Stimulated activated CD8-positive, alpha-beta memory T cell treated with anti-CD3 and anti-CD28 coated beads, Interleukin-15, amount 100 ng/mL, for 1 hour (primary cell): ENCODE measurements at regions not wholly inside any gene's neighbourhood (a gene's known extent, or its start where the extent isn't known, plus 50 kb on each side); places are given as distances from the start of the nearest gene placed in this dataset.

Experiments used
- DNase-seq: peaks from one replicate; pipeline ENCODE4 v3.0.0-alpha.2; 2020; ENCODE audit warnings: low read depth

GRCh38 chr14:71498212-71498611 lies 434.0 kb upstream of the RGS6 start:
- DNase-seq = no peak

DNA sequence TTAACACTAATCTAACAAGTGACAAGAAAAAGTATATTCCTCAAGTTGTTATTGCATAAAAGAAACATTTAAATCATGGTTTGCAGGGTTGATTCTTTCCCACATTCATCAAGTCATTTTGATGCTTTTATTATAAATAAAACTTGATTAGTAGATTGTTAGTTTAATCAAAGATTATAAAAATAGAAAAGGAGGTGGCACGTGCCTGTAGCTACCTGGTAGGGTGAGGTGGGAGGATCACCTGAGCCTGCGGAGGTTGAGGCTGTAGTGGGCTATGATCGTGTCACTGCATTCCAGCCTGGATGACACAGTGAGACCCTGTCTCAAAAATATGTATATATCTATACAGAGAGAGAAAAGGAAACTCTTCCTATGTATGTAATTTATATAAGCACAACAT lies 433.2 kb upstream of the RGS6 start:
- DNase-seq = no peak

- no peak for DNase-seq
These were observed 424.5 kb upstream of the RGS6 start for GRCh38 chr14:71507681-71508080.

GRCh38 chr14:71508901-71509300 lies 423.3 kb upstream of the RGS6 start:
- no peak for DNase-seq

GRCh38 chr14:71511152-71511551 lies 421.1 kb upstream of the RGS6 start:
- DNase-seq = no peak

GRCh38 chr14:71514941-71515919 lies 417.0 kb upstream of the RGS6 start:
- no peak for DNase-seq

- no peak for DNase-seq
These were observed 410.7 kb upstream of the RGS6 start for GRCh38 chr14:71521238-71522135.

DNA sequence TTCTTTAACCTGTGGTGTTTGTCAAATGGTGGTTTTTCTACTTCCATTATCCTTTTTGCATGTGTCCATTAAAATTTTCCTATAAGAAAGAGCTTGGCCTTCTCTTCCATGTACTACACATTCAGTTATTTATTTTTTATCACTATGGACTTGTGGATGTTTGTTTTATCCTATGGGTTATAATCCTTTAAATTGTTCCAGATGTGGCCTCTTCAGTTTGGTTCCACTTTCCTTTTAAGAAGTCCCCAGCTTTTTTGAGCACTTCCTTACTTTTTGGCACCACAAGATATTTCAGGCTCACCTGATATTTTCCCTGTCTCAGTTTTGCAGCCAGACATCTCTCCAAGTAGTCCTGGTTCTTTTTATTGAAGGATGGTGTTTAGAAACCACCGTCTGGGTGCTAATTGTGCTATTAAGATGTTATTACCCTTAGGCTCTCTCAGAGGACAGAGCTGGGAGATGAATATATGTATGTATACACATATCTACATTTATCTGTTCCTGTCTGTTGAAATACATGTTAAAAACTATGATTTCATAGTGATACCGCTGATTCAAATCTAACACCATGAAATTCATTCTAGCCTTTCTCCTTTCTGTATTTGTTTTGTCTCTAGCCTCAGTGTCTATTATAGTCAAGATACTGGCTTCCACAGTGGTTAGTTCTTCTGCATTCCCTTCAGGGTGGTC lies 408.5 kb upstream of the RGS6 start:
- DNase-seq = no peak

DNA sequence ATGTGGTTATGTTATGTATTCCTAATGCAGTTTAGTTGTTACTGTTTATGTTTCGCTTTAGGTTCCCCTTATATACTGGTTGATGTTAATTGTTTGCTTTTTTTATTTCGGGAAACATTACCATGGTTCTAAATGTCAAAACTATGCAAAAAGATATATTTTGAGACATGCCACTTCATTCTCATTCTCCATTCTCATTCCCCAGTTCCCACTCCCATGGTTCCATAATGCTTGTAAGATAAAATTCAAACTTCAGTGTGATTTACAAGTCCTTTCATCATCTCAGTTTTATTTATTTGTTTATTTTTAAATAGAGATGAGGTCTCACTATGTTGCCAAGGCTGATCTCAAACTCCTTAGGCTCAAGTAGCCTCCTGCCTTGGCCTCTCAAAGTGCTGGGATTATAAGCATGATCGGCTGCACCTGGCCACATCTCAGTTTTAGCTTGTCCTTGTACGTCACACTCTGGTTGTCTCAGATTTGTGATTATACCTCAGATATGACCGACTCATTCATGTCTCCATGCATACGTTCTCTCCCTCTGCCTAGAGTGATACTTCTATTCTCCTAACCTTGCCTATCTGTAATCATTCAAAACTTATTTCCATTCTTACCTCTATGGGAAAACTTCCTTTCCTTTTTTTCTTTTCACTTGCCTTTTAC lies 407.8 kb upstream of the RGS6 start:
- no peak for DNase-seq

DNA sequence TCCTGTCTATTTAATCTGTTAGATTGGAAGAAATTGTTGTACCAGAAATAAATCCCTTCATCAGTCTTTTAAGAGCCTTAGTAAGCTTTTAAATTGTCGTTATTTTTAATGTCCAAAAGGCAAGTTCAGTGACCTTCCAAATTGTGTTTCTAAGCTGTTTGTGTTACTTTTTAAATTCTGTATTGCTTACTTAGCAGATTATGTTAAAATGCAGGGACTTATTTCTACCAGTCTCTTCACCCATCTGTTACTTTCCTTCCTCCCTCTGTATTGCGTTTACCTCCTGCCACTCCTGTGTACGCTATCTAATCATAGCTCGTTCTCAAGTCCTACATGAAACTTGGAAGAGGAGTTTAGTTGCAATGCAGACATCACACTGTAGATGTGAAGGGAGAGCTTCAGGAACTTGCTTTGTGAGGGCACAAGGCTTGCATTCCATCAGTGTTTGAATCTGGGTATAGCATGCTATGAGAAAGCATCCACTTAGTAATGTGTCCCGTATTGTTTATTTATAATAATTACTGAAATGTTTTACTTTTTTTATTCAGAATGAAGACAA lies 406.5 kb upstream of the RGS6 start:
- no peak for DNase-seq

DNA sequence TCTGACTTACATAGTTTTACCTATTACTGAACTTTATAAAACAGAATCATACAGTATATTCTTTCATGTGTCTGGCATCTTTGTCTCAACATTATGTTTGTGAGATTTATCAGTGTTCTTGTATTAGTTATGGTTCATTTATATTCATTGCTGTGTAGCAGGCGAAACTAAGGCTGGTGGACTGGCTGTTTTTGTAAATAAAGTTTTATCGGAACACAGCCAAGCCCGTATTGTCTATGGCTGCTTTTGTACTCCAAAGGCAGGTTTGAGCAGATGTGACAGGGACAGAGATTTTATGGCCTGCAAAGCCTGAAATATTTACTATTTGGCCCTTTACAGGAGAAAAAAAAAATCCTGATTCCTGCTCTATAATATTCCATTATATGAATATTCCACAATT lies 405.8 kb upstream of the RGS6 start:
- no peak for DNase-seq

GRCh38 chr14:71527838-71528237 lies 404.4 kb upstream of the RGS6 start:
- no peak for DNase-seq

GRCh38 chr14:71529848-71530247 lies 402.4 kb upstream of the RGS6 start:
- DNase-seq = no peak

- DNase-seq = no peak
These were observed 399.9 kb upstream of the RGS6 start for GRCh38 chr14:71532344-71532743.

DNA sequence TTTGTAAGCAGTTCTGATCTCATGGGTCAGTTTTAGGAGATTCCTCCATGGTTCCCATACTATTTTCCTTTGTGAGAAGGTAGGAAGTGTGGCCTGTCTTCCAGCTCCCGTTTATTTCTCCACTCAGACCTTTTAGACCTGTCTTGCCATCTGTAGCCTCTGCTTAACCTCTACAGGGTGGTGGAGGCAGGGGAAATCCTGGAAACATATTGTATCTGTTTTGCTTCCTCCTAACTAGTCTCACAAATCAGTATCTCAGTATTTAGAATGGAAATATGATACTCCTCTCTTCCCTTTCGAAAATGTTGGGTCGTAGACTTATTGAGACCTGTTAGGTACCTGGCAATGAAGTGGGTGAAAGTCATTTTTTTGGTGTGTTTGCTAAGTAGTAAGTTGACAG lies 399.4 kb upstream of the RGS6 start:
- DNase-seq = no peak

GRCh38 chr14:71533390-71533789 lies 398.8 kb upstream of the RGS6 start:
- no peak for DNase-seq

- no peak for DNase-seq
These were observed 398.4 kb upstream of the RGS6 start for GRCh38 chr14:71533800-71534199.

- DNase-seq = no peak
These were observed 397.7 kb upstream of the RGS6 start for GRCh38 chr14:71534506-71534905.

- DNase-seq = no peak
These were observed 396.1 kb upstream of the RGS6 start for GRCh38 chr14:71536015-71536740.

DNA sequence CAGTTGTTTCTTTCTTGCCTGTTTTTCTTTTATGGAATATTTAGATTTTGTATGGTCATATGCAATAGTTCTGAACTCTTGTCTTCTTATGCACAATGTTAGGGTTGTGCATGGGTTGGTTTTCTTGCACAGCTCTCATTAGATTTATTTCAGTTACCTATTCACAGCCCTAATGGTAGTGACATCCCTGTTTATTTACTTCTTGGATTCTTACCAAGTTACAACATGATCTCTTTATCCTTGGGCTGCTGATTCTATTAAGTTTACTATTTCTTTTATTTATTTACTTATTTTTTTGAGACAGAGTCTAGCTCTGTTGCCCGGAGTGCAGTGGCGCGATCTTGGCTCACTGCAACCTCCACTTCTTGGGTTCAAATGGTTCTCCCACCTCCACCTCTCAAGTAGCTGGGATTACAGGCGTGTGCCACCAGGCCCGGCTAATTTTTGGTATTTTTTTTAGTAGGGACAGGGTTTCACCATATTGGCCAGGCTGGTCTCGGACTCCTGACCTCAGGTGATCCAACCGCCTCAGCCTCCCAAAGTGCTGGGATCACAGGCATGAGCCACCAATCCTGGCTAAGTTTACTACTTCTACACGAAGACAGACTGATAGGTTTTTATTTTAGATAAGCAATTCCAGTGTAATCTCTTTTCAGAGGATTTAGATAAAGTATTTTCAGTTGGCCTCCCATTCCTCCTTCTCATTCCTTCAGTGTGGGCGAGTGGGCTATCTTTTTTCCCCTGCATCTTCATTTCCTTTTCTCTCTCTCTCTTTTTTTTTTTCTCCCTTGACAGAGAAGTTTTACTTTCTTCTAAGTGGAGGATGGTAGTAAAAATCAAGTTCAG lies 395.1 kb upstream of the RGS6 start:
- DNase-seq = no peak
